Vagina (tissue), 2 donors: ENCODE measurements at regions not wholly inside any gene's neighbourhood (a gene's known extent, or its start where the extent isn't known, plus 50 kb on each side); places are given as distances from the start of the nearest gene placed in this dataset.
"Not testable (repeated sequence)": the region's sequence is repeated elsewhere in the genome, so short reads cannot be mapped to it uniquely, and the experiment has no call there.

ENCODE experiments used
- CTCF ChIP-seq, 3 experiments: fragments of 450-650 bp in 2 of 3; fragments of 200-600 bp in 1 of 3; sonication (generic) in 1 of 3; IDR thresholded peaks; one replicate each; pipeline ENCODE4 v1.5.1; 2017 to 2019; ENCODE audit warnings: antibody characterized with exemption in 3 of 3, mild to moderate bottlenecking in 2 of 3, moderate library complexity in 2 of 3
- POLR2A ChIP-seq, 2 donors: fragments of 450-650 bp; IDR thresholded peaks; one replicate each; pipeline ENCODE4 v1.6.1; 2017; ENCODE audit warnings: antibody characterized with exemption in 2 of 2, mild to moderate bottlenecking in 2 of 2, moderate library complexity in 2 of 2
- POLR2AphosphoS5 ChIP-seq, 2 donors: sonication (generic); formaldehyde crosslinking; IDR thresholded peaks; one replicate each; pipeline ENCODE4 v1.9.0; 2017; ENCODE audit warnings: antibody characterized with exemption in 2 of 2, mild to moderate bottlenecking in 2 of 2, low read depth in 1 of 2; ENCODE audit not compliant: insufficient read depth in 1 of 2

- not testable (repeated sequence) for TF ChIP-seq POLR2AphosphoS5 (IDR thresholded peaks at IDR 0.05; ENCODE audit: insufficient read depth in 1 of 2, low read depth in 1 of 2); CTCF (IDR thresholded peaks at IDR 0.05); POLR2A (IDR thresholded peaks at IDR 0.05)
Measured at GRCh38 chr2:5637051-5637450, 55.1 kb upstream of the SOX11 start.
